ENCODE measurements at regions not wholly inside any gene's neighbourhood (a gene's known extent, or its start where the extent isn't known, plus 50 kb on each side); places are given as distances from the start of the nearest gene placed in this dataset.

GRCh38 chr18:40955351-40955750, 999.7 kb upstream of the PIK3C3 start (continued):
- TF ChIP-seq, protein P1, sequence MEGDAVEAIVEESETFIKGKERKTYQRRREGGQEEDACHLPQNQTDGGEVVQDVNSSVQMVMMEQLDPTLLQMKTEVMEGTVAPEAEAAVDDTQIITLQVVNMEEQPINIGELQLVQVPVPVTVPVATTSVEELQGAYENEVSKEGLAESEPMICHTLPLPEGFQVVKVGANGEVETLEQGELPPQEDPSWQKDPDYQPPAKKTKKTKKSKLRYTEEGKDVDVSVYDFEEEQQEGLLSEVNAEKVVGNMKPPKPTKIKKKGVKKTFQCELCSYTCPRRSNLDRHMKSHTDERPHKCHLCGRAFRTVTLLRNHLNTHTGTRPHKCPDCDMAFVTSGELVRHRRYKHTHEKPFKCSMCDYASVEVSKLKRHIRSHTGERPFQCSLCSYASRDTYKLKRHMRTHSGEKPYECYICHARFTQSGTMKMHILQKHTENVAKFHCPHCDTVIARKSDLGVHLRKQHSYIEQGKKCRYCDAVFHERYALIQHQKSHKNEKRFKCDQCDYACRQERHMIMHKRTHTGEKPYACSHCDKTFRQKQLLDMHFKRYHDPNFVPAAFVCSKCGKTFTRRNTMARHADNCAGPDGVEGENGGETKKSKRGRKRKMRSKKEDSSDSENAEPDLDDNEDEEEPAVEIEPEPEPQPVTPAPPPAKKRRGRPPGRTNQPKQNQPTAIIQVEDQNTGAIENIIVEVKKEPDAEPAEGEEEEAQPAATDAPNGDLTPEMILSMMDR (IDR thresholded peaks at IDR 0.05; ENCODE audit: control extremely low read depth in 1 of 3, insufficient read depth in 1 of 3, low read depth in 1 of 3, low read length in 3 of 3): no peak

Measured in H1 (cell line).